GM18873 (cell line): ENCODE measurements at regions not wholly inside any gene's neighbourhood (a gene's known extent, or its start where the extent isn't known, plus 50 kb on each side); places are given as distances from the start of the nearest gene placed in this dataset.
"Not testable (repeated sequence)": the region's sequence is repeated elsewhere in the genome, so short reads cannot be mapped to it uniquely, and the experiment has no call there.

Experiments used
- ATAC-seq: cut with Tn5 transposase; IDR thresholded peaks from one replicate; pipeline ENCODE4 v1.9.1; 2021; ENCODE audit warnings: mild to moderate bottlenecking, moderate library complexity, moderate number of reproducible peaks; ENCODE audit not compliant: unreplicated experiment, low FRiP score

DNA sequence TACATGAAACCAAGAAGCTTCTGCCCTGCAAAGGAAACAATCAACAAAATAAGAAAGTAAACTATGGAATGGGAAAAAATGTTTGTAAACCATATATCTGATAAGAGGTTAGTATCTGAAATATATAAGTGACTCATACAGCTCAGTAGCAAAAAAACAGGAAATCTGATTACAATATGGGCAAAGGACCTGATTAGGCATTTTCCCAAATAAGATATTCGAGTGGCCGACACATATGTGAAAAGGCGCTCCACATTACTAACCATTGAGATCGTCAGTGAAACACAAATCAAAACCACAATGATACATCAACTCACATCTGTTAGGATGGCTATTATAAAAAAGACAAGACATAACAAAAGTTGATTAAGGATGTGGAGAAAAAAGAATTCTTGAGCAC lies 2818.6 kb upstream of the PCDH20 start:
- ATAC-seq, result no peak

- no peak for ATAC-seq
These were observed 2807.4 kb upstream of the PCDH20 start for GRCh38 chr13:64223016-64223415.

DNA sequence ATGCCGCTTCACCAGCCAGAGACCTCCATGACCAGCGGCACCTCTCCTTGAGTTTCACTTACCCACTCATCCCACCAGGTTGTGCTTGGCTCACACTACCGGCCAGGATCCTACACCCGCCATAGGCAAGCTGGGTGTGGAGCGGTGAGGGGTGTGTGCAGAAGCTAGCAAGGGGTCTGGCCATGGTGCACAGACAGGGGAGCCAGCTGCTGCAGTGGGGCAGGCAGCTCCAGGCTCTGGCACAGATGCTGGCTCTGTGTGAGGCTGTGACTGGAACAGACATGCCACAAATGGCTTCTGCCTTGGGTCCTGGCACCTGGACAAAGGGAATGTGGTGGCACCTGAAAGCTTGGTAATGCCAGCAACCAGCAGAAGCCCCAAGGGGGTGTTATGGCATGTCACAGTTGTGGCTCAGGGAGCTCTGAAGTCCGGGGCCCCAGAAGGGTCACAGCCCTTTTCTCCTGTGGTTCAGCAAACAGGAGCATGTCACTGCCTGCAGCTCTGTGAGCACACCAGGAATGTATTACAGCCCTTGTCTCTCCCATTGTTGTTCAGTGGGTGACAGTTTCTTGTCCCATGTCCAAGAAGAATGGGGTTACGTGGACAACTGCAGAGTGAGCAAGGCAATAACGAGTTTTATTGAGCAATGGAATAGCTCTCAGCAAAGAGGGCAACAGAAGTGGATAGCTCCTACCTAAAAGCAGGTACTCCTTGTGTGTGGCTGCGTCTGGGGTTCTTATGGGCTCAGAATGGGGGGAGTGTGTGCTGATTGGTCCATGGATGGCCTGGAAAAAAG lies 2791.0 kb upstream of the PCDH20 start:
- no peak for ATAC-seq

- no peak for ATAC-seq
These were observed 2786.9 kb upstream of the PCDH20 start for GRCh38 chr13:64202517-64202916.

DNA sequence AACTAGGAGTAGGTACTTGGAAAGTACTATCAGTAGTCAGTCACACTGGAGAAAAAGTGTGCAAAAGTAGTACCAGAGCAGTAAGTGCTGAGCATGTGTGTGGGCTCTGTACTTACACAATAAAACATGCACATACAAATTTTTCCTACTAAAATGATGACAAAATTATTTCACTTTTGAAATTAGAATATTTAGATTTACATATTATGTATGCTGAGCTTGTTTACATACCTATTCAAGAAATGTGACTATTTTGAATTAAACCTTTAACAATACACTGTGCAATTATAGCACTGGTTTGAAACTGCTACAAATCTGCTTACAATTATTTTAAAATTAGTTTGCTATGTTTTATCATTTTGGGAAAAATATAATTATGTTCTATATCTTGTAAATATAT lies 2781.6 kb upstream of the PCDH20 start:
- ATAC-seq, result no peak

- ATAC-seq, result no peak
These were observed 2771.0 kb upstream of the PCDH20 start for GRCh38 chr13:64186503-64187250.

DNA sequence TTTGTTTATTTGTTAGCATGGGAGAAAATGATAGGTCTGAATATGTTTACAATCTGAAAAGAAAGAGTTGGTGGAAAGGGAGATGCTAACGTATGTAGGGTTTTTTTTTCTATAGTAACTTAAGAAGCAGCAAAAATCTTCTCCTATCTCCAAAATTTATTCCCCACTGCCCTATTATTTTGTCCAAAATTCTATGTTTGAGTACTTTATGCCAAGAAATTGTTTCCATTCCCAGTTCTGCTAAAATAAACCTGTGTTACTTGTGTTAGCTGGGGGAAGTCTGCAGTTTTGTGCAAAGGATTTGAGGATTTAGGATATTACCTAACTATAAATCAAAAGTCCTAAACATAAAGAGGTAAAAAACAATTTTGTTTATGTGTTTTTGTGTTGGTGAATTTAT lies 2770.4 kb upstream of the PCDH20 start:
- ATAC-seq, result no peak

GRCh38 chr13:64180756-64181155 lies 2765.1 kb upstream of the PCDH20 start:
- ATAC-seq, result no peak

- no peak for ATAC-seq
These were observed 2750.2 kb upstream of the PCDH20 start for GRCh38 chr13:64165826-64166225.

GRCh38 chr13:64164435-64164834 lies 2748.8 kb upstream of the PCDH20 start:
- no peak for ATAC-seq

GRCh38 chr13:64160479-64160878 lies 2744.8 kb upstream of the PCDH20 start:
- no peak for ATAC-seq

- no peak for ATAC-seq
These were observed 2743.3 kb upstream of the PCDH20 start for GRCh38 chr13:64158908-64159307.

- no peak for ATAC-seq
These were observed 2738.9 kb upstream of the PCDH20 start for GRCh38 chr13:64154514-64154913.

DNA sequence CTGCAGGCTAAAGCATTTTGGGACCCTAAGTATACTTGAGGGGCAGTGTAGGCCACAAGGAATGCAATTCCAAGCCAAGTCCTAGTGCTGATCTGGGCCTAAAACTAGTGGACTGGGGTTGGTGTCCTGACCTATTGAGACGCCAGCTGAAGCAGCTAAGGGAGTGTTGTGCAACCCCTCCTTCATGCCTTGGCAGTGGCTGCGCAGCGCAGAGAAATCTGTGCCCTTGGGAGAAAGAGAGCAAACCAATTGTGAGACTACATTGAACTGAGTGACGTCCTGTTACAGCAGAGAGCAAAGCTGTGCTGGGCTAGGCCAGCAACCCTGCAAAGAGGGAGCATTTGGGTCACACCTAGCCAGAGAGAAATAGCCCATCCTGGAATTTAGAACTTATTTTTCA lies 2715.0 kb upstream of the PCDH20 start:
- ATAC-seq, result no peak

- ATAC-seq, result no peak
These were observed 2714.5 kb upstream of the PCDH20 start for GRCh38 chr13:64130171-64130570.

DNA sequence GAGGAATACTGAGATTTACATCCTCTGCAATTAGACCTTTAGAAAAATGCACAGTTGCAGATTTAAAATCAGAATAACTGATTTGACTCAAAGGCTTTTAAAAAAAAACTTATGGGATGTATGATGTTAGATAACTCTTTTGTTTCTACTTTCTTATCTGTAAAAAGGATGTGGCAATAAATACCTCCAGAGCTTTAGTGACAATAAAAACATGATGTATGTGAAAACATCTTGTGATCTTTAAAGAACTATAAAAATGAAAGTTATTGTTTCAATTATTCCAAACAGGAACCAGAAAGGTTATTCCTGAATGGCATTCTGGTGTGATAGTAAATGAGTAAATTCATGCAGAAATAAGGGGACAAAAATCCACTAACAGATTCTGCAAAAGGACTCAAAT lies 2712.2 kb upstream of the PCDH20 start:
- no peak for ATAC-seq

GRCh38 chr13:64127192-64127591 lies 2711.5 kb upstream of the PCDH20 start:
- no peak for ATAC-seq

DNA sequence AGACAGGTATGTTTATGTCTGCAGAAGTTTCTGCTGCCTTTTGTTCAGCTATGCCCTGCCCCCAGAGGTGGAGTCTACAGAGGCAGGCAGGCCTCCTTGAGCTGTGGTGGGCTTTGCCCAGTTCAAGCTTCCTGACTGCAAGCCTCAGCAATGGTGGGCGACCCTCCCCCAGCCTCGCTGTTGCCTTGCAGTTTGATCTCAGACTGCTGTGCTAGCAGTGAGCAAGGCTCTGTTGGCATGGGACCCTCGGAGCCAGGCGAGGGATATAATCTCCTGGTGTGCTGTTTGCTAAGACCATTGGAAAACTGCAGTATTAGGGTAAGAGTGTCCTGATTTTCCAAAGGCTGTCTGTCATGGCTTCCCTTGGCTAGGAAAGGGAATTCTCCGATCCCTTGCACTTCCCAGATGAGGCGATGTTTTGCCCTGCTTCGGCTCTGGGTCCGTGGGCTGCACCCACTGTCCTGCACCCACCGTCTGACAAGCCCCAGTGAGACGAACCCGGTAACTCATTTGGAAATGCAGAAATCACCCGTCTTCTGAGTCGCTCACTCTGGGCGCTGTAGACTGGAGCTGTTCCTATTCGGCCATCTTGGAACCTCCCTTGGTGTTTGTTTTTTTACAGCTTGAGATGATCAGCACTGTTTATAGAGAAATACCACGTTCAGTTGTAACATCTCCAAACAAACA lies 2705.5 kb upstream of the PCDH20 start:
- not testable (repeated sequence) for ATAC-seq

DNA sequence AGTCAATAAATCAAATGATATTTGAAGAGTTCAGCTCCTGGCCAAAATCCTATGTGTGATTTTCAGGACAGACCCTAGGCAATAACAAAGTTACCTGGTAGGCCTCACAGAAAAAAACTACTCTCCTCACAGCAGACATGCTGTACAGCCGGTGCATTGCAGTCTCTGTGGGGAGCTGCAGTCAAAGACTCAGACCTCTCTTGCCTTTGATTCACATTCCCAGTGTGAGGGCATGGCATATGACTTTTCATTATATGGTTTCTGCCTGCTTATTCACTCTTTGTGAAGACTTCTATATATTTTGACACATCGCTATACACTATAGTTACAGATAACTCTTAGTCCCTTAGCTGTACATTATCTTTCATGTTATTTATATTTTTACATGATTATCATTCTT lies 2684.3 kb upstream of the PCDH20 start:
- no peak for ATAC-seq

DNA sequence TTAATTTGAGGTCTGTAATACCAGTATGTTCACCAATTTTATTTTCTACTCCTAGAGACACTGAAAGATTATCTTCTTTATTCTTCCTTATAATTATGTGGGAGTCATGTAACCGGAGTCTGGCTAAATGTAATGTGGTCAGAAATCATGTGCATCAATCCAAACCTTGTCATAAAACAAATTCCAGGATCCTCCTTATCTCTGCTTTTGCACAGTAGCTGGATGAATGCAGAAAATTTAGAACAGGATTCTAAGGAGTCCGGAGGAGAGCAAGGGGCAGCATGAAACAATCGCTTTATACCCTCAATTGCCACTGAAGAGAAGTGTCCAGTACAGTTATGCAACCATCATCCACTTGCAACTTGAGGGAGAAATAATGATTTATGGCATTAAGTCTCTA lies 2674.7 kb upstream of the PCDH20 start:
- no peak for ATAC-seq

DNA sequence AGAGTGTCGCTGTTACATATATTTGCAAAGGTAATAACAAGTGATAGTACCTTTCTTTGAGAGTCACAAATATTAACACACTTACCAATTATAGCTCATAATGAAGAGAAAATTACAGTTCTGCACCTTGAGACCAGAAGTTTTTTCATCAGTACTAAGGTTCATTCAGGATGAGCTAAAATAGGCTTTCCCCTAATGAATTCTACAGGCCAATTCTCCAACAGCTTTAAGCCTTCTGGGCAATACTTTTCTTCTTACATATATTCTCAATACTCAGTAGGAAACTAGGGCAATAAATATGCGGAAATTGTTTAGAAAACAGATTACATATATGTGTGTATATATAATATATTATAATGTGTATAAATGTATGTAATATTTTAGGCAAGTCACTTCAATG lies 2672.8 kb upstream of the PCDH20 start:
- ATAC-seq, result no peak
